SW 1271 (cell line): ENCODE measurements at regions not wholly inside any gene's neighbourhood (a gene's known extent, or its start where the extent isn't known, plus 50 kb on each side); places are given as distances from the start of the nearest gene placed in this dataset.
A peak's percentile ranks its signal among the peaks of the same experiment; 100 is the strongest.

Experiments
- DNase-seq, 2 experiments: peaks; one replicate each; lab custom pipeline; 2025; lab: John Stamatoyannopoulos, UW

DNA sequence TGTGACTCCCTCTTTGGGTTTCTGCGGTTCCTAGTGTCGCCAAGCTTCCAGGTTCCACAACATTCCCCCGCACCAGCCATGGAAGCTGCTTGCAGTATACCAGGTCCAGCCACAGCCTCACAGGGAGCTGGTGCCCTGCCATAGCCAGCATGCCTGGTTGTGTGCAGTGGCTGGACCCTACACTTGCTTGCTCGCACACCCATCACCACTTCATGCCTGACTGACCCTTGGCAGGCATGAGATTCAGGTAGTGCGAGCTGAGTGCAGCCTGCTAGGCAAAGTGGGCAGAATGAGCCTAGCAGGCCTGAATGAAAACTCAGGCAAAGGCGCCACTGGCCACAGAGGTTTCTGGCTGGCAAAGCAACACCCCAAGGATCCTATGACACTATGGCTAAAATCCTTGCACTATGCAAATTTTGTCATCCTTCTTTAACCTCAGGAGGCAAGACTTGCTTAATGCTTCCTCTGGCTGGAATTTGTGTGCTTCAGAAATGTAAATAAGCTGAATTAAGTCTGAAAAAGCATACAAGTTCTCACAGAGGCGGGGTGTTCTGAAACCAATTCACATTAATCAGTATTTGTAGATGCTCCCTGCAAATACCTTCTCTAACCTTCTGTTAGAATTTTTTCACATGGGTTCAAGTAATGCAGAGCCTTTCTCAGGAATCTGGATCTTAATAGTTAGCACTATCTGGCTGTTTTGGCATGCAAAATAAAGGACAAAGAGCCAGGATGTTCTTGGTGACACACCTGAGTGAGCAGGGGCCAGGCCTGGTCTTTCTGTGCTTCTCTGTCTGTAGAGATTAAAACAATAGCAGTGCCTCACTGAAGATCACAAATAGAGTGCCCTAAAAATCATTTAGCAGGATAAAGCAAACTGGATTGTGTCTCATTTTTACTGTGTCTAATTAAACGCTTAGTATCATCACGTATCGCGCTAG, 256.9 kb downstream of the GPATCH2 start:
- DNase-seq, result no peak

DNA sequence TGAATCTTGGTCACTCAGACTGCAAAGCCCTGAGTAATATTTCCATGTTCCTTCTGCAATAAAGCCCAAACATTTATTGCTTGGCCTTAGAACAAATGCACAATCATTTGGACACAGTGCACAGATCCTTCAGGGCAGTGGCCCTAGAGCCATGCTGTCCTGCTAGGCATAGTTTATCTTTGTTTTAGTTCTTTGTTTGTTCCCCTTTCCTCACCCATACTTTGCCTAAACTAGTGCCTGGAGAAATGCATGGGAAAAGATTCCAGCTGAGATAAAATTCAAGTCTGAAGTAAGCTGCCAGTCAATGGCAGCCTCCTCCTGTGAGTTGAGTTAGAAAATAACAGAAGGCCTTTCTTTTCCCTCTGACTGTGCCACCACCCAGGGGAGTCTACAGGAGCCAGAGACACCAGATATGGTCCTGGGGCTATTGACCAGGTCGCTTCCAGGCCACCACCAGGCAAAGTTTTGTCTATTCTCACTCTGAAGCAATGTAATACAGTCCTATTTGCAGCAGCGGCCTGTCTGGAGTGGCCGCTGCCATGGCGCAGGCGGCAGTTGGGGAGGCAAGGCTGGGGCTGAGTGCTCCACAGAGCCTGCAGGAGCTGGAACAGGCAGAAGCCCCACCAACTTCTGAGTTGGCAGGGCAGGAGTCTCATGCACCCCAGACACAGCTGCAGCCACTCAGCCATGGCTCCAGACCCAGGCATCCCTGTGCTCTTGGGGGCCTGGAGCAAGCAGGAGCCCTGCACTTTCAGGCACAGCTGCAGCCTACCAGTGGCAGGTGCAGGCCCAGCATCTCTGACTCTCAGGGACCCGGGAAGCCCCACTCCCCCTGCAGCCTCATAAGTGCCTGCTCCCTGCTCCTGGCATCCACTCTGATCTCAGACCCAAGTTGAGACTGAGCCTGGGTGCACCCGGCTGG, 258.6 kb downstream of the GPATCH2 start:
- DNase-seq, result no peak

DNA sequence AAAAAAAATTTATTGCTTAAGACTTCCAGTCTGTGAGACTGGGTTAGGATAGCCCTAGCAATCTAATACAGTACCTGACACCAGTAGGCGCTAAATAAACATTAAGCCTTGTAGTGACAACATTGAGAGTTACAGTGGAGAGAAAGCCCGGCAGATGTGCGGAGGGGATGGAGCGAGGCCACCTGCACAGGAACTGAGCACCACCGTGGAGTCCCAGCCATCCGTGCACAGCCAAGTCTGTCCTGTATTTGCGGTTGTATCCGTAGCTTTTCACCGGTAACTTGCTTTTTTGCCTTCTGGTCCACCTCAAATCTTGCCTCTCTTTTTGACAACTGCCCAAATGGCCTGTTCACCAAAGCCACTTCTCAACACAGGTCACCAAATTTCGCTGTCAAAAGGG, 260.1 kb downstream of the GPATCH2 start:
- DNase-seq, result no peak

DNA sequence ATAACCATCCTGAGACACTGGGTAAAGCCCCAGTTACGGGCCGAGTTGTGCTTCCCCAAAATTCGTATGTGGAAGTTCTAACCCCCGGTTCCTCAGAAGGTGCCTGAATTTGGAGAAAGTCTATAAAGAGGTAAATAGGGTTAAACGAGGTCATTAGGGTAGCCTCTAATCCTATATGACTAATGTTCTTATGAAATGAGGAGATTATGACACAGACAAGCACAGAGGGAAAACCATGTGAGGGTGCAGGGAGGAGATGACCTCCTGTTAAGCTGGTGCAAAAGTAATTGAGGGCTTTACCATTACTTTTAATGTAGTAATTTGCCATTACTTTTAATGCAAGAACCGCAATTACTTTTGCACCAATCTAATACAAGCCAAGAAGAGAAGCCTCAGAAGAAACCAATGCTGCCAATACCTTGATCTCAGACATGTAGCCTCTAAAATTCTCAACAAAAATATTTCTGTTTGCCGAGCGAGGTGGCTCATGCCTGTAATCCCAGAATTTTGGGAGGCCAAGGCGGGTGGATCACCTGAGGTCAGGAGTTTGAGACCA, 260.8 kb downstream of the GPATCH2 start:
- DNase-seq, result no peak

DNA sequence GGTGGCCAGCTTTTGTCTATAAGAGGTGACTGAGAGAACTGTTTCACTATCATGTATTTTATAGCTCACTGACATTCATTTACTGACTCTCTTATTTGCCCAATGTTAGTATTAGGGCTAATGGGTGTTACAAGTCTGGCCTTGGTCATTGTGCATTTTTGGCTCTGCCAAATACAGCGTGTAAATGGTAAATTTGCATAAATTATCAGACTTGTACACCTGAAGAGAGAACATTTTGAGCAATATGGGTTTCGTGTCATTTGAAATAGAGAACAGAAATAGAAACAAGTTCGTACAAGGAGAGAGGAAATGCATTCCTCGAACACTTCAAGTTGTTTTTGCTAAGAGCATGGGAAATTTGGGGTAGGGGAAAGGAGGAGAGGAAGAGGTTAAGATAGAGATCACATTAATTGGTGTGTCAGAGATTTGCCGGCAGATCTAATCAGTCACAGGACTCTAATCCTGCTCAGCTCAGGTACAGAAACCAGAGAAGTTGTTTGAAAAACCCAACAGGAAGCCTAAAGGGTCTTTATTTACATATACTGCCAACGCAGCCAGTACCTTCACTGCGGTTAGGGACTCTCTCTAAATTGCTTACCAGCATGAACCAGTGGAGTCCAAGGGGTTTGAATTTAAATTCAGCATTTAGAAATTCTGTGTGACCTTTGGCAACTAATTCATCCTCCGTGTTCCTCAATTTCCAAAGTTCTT, 261.5 kb downstream of the GPATCH2 start:
- DNase-seq, result no peak

DNA sequence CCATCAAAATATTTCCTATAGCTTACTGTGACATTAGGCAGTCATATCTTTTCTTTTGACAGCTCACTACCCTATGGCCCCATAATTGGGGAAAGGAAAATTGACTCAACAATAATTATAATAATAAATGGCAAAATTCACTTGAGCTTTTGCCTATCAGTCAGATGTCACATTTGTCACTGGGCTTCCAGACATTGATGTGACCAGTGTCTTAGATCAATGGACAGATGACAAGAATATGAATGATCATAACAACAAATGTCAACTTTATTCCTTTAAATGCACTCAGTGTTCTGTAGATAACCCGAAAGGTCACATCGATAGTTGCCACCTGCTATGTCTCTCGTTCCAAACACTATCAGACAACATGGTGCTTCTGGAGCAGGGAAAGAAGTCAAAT, 266.7 kb downstream of the GPATCH2 start:
- no peak for DNase-seq

DNA sequence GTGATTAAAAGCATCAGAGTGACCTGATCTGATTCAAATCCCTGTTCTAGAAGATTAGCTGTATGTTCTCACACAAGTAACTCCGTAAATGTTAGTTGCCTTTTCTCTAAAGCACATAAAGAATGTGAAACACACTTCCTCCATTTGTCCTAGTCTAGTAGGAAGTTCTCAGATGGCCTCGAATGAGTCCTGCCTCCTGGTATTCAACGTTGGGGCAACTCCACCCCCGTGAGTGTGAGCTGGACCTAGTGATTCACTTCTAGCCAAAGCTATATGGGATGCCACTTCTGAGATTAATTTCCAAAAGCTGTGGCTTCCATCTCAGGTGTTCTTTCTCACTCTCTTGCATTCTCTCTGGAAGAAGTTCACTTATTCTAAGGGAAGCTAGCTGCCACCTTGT, 267.6 kb downstream of the GPATCH2 start:
- no peak for DNase-seq

DNA sequence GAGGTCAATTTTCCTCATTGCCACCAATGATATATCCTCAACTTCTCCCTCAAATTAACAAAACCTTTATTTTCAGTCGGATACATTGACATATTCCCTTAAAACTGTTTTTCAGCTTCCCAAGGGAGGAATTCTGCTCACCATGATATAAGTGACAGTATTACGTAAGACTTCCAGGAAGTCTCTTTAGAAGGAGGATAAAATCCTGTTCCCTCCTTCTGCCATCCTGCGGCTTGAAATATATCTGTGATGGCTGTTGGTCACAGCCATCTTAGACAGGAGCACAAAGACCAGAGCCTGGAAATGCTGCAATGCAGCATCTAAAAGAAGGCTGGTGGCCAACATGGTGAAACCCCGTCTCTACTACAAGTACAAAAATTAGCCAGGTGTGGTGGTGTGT, 270.4 kb downstream of the GPATCH2 start:
- no peak for DNase-seq

DNA sequence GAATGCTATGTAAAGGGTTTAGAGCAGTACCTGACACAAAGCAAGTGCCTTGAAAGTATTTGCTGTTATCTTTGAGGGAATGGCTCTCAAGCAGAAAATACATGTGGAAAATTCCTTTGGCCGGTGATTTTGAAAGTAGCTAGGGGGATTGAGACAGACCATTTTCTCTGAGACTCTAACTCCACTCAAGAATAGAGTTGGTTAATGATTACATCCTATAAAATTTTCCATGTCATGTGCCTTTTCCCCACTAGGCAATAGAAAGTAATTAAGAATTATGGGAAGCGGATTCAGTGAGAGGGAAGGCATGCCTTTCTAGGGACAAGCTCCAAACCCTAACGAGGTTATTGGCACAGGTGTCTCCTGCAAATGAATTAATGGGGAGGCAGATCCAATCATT, 276.0 kb downstream of the GPATCH2 start:
- DNase-seq, result no peak

DNA sequence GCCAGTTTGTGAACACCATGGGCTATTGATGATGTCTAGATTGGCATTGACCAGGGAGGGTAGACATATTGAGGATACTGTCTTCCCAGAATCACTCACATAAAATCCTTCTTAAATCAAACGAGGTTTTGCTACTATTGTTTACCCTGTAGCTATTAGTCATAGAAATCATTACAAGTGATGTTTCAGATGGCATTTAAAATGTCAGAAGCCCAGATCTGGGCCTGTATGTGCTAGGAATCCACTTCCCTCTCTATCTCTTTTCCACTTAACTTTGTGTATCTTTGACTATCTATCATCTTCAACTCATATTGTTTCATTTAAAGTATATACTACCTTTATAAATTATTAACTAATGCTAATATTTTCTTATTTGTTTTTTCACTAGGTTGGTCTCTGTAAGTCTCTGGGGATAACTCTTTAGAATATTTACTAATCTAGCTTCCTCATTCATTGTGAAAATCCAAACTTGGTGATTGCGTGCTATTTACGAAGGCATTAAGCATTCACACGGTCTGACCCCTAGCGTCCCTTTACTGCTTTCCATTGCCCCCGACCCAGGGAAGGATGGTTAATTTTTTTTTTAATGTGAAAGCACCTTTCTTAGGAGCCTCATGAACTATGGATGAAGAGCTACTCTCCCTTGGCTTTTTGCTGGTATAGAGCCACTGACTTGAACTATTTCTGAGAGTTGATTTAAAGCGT, 281.8 kb downstream of the GPATCH2 start:
- no peak for DNase-seq

DNA sequence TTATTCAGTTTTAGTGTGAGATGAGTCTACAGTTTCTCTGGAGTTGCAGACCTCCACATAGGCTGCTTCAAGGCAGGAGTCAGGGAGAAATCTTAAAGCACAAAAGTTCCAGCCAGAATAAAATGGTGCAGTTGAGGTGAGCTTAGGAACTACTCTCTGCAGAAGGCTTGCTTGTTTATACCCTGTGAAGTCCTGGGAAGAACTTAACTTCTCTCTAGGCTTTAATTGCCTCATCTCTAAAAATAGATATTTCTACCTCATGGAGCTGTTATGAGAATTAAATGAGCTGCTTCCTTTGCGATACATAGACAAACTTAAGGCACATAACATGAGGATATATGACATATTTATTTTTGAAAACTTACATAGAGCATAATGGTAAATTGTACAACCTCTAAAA, 286.2 kb downstream of the GPATCH2 start:
- DNase-seq, result no peak

DNA sequence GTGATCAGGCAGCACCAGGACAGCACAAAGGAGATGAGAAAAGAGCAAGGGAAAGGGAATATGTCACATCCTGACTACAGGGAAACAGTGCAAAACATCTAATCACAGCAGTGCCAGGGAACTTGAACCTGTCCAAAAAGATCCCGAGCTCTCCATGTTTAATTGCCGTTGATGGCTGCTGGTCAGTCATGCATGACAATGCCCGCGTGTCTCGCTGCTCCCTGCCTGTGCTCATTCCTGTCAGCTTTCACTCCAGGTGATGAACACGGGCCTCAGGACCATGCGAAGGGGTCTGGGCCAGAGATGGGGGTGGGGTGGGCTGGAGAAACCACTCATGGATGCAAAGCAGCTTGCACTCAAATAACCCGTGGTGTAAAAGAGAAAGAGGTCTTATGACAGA, 287.0 kb downstream of the GPATCH2 start:
- no peak for DNase-seq

DNA sequence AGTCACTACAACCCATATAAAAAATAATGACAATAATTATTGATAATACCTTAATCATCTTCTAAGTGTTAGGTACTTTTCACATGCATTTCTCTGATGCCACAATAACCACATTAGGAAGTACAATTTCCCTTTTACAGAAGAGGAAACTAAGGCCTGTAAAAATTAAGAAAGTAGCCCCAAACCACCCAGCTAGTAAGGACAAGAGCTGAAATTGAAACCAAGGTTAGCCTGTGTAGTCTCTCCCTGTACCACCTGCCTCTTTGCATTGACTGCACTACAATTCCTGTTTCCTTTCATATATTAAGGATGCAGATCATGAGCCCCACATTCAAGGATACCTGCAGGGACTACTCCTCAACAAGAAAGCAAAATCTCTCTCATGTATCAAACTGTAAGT, 288.8 kb downstream of the GPATCH2 start:
- no peak for DNase-seq

DNA sequence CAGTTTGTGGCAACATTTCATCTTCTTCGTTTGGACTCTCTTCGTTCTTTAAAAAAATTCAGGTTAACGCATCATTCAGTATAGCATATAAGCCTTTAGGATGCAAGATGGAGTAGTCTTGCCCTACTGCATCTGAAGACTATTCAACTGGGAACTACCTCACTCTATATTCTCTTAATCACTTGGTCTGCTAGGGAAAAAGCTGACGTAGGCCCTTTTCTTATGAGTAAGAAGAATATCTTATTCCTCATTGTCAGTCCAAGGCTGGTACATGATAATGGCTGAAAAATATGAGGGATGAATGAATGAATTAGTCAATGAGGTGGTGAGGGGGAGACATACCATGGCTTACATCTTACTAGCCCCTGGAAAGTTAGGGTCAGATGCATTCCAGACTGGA, 294.2 kb downstream of the GPATCH2 start:
- DNase-seq, result no peak

DNA sequence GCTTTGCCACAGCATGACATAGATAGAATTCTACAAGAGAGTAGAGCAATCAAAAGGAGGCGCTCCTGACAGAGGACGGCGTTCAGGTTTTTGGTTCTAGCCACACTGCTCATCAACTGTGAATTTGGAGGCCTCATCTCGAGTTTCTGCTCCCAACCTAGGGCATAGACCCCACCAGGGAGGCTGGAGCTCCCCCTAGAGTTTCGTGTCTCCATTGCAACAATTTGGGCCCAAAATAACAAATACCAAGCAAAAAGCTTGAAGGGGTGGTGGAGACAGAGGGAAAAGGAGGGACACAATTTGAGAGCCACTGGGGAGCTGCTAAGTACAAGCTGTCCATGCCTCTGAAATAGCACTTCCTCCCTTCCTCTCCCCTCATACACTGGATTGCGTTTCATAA, 297.0 kb downstream of the GPATCH2 start:
- peak in 1 of 2 experiments; percentile 1 for DNase-seq

DNA sequence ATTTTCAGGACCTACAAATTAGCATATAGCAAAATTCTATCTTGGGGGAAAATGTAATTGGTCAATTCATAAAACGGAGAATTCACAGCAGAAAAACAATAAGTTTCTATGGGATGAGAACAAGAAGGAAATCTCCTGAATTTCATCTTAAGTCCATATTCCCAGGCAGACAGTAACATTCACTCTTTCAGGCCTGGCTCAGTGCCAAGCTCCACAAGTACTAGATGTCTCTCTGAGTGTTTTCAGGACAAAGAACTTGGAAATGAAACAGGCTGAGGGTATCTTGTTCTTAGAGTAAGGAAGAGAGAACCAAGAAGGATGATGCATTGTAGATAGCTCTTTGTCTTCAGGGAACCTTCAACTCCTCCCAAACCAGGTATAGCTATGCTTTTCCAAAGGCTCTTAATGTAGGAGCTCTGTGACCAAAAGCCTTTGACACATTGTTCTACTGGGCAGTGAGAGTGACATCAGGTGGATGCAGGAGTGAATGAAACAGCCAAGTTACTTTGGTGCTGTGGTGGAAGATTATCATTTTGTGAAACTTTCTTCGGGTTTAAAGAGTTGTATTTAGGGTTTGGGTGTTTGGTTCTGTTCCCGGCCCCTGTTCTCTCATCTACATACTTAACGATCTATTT, 298.3 kb downstream of the GPATCH2 start:
- DNase-seq, result no peak

DNA sequence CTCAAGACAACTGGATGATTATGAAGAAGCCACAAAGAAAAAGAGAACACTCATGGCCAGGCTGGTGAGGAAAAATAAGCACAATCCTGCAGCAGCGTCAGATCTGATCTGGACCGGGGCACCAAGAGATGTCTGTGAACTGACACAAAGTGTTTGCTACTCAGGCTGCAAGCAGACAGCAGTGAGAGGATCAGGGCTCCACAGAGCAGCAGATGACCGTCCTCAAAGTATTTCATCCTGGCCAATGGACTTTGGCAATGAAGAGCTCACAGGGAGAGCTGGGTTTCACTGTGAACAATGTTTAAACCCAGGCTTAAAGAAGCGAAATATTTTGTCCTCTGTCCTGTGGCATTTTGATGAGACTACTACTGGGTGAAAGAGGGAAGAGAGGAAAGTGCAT, 299.2 kb downstream of the GPATCH2 start:
- no peak for DNase-seq

DNA sequence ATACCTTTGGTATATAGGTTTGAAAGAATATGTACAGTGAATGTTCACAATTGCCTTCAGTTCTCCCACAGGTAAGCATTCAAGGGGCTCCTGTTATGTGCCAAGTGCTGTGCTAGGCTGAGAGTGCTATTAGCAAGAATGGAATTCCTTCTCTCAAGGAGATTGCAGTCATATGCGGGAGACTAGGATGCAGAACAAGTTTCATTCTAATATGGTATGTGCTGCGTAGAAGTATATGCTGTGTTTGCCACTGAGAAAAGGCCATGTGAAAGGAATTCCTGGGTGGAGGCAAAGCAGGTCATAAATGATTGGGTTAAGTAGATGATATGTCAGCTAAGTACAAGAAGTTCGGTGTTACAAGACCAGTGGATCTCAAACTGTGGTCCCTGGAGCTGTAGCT, 303.0 kb downstream of the GPATCH2 start:
- DNase-seq, result no peak

DNA sequence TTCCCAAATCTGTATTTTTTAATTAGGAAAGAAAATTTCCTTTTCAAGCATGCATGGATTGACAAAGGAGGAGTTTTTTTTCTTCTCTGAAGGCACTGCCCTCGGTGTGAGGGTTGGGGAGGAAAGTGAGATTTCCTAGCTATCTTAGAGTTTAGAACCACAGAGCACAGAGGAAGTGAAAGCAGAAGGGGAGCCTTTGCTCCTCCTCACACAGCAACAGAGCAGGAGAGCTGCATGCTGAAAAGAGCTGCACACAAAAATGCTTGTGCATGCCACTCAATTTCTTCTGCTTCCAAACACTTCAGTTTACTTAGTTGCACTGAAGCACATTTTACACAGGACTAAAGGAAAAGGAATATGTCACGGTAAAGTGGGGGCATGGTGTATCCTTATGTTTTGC, 308.1 kb downstream of the GPATCH2 start:
- no peak for DNase-seq

DNA sequence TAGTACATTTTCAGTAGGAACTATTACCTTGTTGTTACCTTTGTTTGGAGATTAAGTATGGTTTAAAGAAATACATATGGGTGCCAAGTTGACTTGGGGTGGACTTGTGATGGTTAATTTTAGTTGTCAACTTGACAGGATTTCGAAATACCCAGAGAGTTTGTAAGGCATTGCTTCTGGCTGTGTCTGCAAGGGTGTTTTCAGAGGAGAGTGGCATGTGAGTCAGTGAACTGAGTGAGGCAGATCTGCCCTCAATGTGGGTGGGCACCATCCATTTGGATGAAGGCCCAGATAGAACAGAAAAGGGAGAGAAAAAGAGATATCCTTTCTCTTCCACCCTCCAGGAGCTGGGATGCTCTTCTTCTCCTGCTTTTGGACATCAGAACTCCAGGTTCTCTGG, 315.5 kb downstream of the GPATCH2 start:
- no peak for DNase-seq

DNA sequence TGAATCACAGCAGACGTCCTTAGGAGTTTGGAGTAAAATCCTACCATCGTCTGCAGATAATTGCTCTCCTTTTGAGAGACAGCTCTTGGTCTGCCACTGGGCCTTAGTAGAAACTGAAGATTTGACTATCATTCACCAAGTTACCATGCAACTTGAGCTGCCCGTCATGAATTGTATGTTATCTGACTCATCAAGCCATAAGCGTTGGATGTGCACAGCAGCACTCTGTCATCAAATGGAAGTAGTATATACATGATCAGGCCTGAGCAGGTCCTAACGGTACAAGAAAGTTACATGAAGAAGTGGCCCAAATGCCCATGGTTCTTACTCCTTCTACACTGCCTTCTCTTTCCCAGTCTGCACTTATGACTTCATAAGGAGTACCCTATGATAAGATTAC, 317.8 kb downstream of the GPATCH2 start:
- no peak for DNase-seq
